Right lobe of liver (tissue), 6 donors: ENCODE measurements at regions not wholly inside any gene's neighbourhood (a gene's known extent, or its start where the extent isn't known, plus 50 kb on each side); places are given as distances from the start of the nearest gene placed in this dataset.

Experiments used
- ATAC-seq, 4 donors: fragments of 200-7000 bp; cut with Tn5 transposase; one replicate each; pipeline ENCODE4 v1.9.1; 2020; ENCODE audit warnings: mild to moderate bottlenecking in 4 of 4, moderate library complexity in 4 of 4
- DNase-seq, 3 donors: peaks; one replicate each; pipeline ENCODE4 v3.0.0-alpha.2; 2020
- H3K27ac ChIP-seq, 3 donors: fragments of 200-600 bp; one replicate each; pipeline ENCODE4 v1.8.0; 2022
- H3K27me3 ChIP-seq, 2 donors: fragments of 200-600 bp; one replicate each; pipeline ENCODE4 v1.8.0; 2022
- H3K36me3 ChIP-seq, 4 donors: fragments of 200-600 bp; sonication (generic) in 1 of 4; one replicate each; pipeline versions ENCODE4 v1.5.1 to v1.8.0; 2017 to 2022; ENCODE audit warnings: control low read depth in 1 of 4
- H3K4me1 ChIP-seq, 4 donors: fragments of 200-600 bp; sonication (generic) in 1 of 4; one replicate each; pipeline versions ENCODE4 v1.5.1 to v1.8.0; 2017 to 2022; ENCODE audit warnings: control low read depth in 1 of 4
- H3K4me3 ChIP-seq, 3 donors: fragments of 200-600 bp; one replicate each; pipeline ENCODE4 v1.8.0; 2022
- H3K9me3 ChIP-seq, 4 donors: fragments of 200-600 bp; sonication (generic) in 1 of 4; one replicate each; pipeline versions ENCODE4 v1.5.1 to v1.8.0; 2017 to 2022; ENCODE audit warnings: control low read depth in 1 of 4
- POLR2A ChIP-seq: fragments of 450-650 bp; IDR thresholded peaks from one replicate; pipeline ENCODE4 v1.6.1; 2017; ENCODE audit warnings: antibody characterized with exemption, mild to moderate bottlenecking
- WGBS: methylation state at CpG from one replicate; pipeline ENCODE4 v1.1.6; 2018; ENCODE audit warnings: low coverage, low lambda C conversion rate; ENCODE audit not compliant: insufficient coverage; ENCODE audit errors: missing lambda C conversion rate; 5-methylcytosine and 5-hydroxymethylcytosine counted together
- intact Hi-C, 2 donors: fragments of 100-400 bp; cut with DNase I; formaldehyde crosslinking; loops; one replicate each; pipeline versions ENCODE4 v1.11.2 to v1.14.1; 2022
- TF ChIP-seq, protein P1 (sequence below), 4 donors: fragments of 200-600 bp in 3 of 4; fragments of 450-650 bp in 1 of 4; IDR thresholded peaks; one replicate each; pipeline versions ENCODE4 v1.5.1 to v1.8.0; 2016 to 2022; ENCODE audit warnings: antibody characterized with exemption in 4 of 4, mild to moderate bottlenecking in 2 of 4
- donor health status: DM: no; HTN: yes; CAD: no.
- donor health status: DM: no; HTN: no; CAD: no.
- donor health status: DM: no; HTN: no; CAD: no.
- donor health status: DM: no; HTN: yes; CAD: no.
- donor health status: DM: no; HTN: yes; CAD: no.

DNA sequence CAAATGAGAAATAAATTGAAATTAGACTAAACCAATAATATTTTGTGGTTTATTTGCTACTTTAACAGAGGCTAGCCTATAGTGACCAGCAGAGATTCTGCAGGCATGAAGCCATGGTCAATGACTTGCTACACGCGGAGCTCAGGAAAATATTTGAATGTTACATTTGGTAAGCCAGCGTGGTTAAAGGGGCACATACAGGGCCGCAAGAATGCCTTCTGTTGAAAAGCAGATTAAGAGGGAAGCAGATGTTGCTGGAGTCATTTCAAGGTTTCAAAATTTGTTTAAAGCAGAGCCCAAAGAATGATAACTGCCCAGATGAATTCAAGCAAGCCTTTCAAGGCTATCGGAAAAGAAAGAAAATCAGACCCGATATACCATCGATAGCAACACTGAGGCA, 294.3 kb upstream of the MAN1A1 start:
- intact Hi-C loops: no loop called here
- Histone ChIP-seq H3K27me3 (no peaks in the 10 kb centered on the region), H3K4me3 (no peak overlapping the region), H3K9me3 (no peaks in the 10 kb centered on the region), H3K4me1 (no peaks in the 10 kb centered on the region), H3K27ac (no peak overlapping the region), H3K36me3 (no peaks in the 10 kb centered on the region)
- WGBS: 91% methylated on average over 7 of the region's 7 CpGs
- ATAC-seq: no peak
- TF ChIP-seq, protein P1, sequence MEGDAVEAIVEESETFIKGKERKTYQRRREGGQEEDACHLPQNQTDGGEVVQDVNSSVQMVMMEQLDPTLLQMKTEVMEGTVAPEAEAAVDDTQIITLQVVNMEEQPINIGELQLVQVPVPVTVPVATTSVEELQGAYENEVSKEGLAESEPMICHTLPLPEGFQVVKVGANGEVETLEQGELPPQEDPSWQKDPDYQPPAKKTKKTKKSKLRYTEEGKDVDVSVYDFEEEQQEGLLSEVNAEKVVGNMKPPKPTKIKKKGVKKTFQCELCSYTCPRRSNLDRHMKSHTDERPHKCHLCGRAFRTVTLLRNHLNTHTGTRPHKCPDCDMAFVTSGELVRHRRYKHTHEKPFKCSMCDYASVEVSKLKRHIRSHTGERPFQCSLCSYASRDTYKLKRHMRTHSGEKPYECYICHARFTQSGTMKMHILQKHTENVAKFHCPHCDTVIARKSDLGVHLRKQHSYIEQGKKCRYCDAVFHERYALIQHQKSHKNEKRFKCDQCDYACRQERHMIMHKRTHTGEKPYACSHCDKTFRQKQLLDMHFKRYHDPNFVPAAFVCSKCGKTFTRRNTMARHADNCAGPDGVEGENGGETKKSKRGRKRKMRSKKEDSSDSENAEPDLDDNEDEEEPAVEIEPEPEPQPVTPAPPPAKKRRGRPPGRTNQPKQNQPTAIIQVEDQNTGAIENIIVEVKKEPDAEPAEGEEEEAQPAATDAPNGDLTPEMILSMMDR (IDR thresholded peaks at IDR 0.05): no peak
- TF ChIP-seq POLR2A: no peak
- no peak for DNase-seq

DNA sequence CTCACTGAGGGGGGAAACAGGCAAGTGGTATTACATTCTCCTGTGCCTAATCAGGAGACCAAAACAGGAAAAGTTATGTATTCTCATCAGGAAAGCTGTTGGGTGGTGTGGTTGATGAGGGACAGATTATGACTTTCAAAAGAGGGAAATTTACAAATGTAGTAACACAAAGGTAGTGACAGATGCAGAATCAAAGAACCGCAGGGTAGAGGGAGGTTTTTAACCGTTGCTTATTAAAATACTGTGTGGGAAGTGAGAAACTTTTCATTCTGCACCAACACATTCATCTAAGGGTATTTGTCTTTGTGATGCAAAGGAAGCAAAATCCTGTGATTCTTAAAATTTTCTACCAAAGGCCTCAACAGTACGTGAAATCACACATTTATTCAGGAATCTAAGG, 288.2 kb upstream of the MAN1A1 start:
- intact Hi-C loops: no loop called here
- 28% methylated on average over 3 of the region's 3 CpGs for WGBS
- H3K9me3 ChIP-seq: no peaks in the 10 kb centered on the region
- no peaks in the 10 kb centered on the region for H3K4me1 ChIP-seq
- no peak overlapping the region for H3K27ac ChIP-seq
- ATAC-seq (no peak), DNase-seq (no peak)
- H3K27me3 ChIP-seq: no peaks in the 10 kb centered on the region
- no peak overlapping the region for H3K4me3 ChIP-seq
- TF ChIP-seq POLR2A: no peak
- TF ChIP-seq, protein P1 (IDR thresholded peaks at IDR 0.05): no peak
- no peaks in the 10 kb centered on the region for H3K36me3 ChIP-seq

DNA sequence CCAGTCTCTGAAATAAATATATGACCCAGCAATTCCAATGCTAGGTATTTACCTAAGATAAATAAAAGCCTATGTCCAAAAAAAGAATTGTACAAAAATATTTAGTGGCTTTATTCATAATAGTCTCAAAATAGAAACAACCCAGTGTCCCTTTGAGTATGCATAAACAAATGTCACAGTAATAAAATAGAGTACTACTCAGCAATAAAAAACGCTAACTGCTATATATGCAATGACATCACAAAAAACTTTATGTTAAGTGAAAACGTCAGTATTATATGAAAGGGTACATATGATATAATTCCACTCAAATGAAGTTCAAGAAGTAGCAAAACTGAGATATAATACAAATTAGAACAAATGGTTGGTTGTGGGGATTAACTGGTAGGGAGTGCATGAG, 286.5 kb upstream of the MAN1A1 start:
- TF ChIP-seq, protein P1 (IDR thresholded peaks at IDR 0.05): no peak
- no peak for TF ChIP-seq POLR2A
- Histone ChIP-seq H3K4me1 (no peaks in the 10 kb centered on the region), H3K27me3 (no peaks in the 10 kb centered on the region), H3K9me3 (no peaks in the 10 kb centered on the region), H3K27ac (no peak overlapping the region), H3K36me3 (no peaks in the 10 kb centered on the region), H3K4me3 (no peak overlapping the region)
- 66% methylated on average over 2 of the region's 2 CpGs for WGBS
- DNase-seq: no peak
- no peak for ATAC-seq
- intact Hi-C loops: no loop called here

DNA sequence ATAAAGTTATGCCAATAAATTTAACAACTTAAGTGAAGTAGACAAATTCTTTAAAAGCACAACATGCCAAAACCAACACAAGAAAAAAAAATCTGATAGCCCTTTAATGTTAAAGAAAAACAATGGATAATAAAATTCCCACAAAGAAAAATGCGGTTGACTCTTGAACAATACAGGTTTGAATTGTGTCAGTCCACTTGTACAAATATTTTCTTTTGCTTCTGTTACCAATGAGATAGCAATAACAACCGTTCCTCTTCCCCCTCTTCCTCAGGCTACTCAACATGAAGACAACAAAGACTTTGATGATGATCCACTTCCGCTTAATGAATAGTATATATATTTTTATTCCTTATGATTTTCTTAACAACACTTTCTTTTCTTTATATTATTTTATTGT, 283.9 kb upstream of the MAN1A1 start:
- ATAC-seq (no peak), DNase-seq (no peak)
- Histone ChIP-seq H3K27ac (no peak overlapping the region), H3K36me3 (no peaks in the 10 kb centered on the region), H3K4me3 (no peak overlapping the region), H3K27me3 (no peaks in the 10 kb centered on the region), H3K4me1 (no peaks in the 10 kb centered on the region), H3K9me3 (no peaks in the 10 kb centered on the region)
- intact Hi-C loops: no loop called here
- 60% methylated on average over 3 of the region's 3 CpGs for WGBS
- no peak for TF ChIP-seq POLR2A
- TF ChIP-seq, protein P1 (IDR thresholded peaks at IDR 0.05): no peak

DNA sequence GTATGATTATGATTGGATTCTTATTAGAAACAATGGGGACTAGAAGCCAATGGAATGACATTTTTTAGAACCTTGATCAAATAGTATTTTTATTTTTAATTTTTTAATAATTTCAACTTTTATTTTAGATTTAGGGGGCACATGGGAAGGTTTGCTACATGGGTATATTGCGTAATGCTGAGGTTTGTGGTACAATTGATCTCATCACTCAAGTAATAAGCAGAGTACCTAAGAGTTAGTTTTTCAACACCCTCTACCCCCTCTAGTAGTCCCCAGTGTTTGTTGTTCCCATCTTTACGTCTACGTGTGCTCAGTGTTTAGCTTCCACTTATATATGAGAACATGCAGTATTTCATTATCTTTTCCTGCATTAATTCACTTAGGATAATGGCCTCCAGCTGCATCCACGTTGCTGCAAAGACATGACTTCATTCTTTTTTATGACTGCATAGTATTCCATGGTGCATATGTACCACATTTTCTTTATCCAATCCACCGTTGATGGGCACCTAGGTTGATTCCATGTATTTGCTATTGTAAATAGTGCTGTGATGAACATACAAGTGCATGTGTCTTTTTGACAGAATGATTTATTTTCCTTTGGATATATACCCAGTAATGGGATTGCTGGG, 281.1 kb upstream of the MAN1A1 start:
- WGBS: 68% methylated on average over 5 of the region's 5 CpGs
- Histone ChIP-seq H3K36me3 (no peaks in the 10 kb centered on the region), H3K27ac (no peak overlapping the region), H3K4me3 (no peak overlapping the region), H3K27me3 (no peaks in the 10 kb centered on the region), H3K9me3 (no peaks in the 10 kb centered on the region), H3K4me1 (no peaks in the 10 kb centered on the region)
- intact Hi-C loops: no loop called here
- no peak for ATAC-seq
- TF ChIP-seq, protein P1 (IDR thresholded peaks at IDR 0.05): no peak
- TF ChIP-seq POLR2A: no peak
- DNase-seq: no peak
